A673 (cell line): ENCODE measurements at regions not wholly inside any gene's neighbourhood (a gene's known extent, or its start where the extent isn't known, plus 50 kb on each side); places are given as distances from the start of the nearest gene placed in this dataset.
"Not testable (repeated sequence)": the region's sequence is repeated elsewhere in the genome, so short reads cannot be mapped to it uniquely, and the experiment has no call there.

Source experiments
- BruUV-seq: library from RNA; stranded (reverse); fragments of 400-500 nt; replicated peaks from 2 replicates; lab custom pipeline; 2021; lab: Mats Ljungman, UMichigan
- CTCF ChIA-PET: fragments of 300-600 bp; sonication (Branson Sonifier 250); formaldehyde crosslinking; loops from one replicate; lab custom pipeline; 2022; ENCODE audit warnings: antibody characterized with exemption; lab: Charles Lee
- POLR2A ChIA-PET: fragments of 300-600 bp; sonication (Branson Sonifier 250); formaldehyde crosslinking; loops from one replicate; lab custom pipeline; 2022; ENCODE audit warnings: antibody characterized with exemption; ENCODE audit not compliant: low non-redundant PET; lab: Charles Lee
- DNase-seq: peaks from one replicate; pipeline ENCODE4 v3.0.0-alpha.2; 2015; ENCODE audit warnings: low spot score
- H3K27ac ChIP-seq: fragments of 200-600 bp; sonication (generic); 2 replicates; pipeline ENCODE4 v1.5.1; 2016; ENCODE audit warnings: mixed run types, low read depth, mild to moderate bottlenecking, mixed read lengths, antibody characterized with exemption, low read length; ENCODE audit not compliant: poor library complexity, severe bottlenecking
- H3K27me3 ChIP-seq: fragments of 200-600 bp; sonication (generic); replicated peaks from 2 replicates; pipeline ENCODE4 v1.6.1; 2017; ENCODE audit warnings: mixed run types, low read depth, mild to moderate bottlenecking, mixed read lengths, antibody characterized with exemption, low read length; ENCODE audit not compliant: insufficient read depth, poor library complexity
- H3K36me3 ChIP-seq: fragments of 200-600 bp; sonication (generic); 2 replicates; pipeline ENCODE4 v1.6.1; 2016; ENCODE audit warnings: mixed run types, mild to moderate bottlenecking, mixed read lengths, antibody characterized with exemption, low read length; ENCODE audit not compliant: insufficient read depth, poor library complexity, severe bottlenecking
- H3K4me1 ChIP-seq: fragments of 200-600 bp; sonication (generic); 2 replicates; pipeline ENCODE4 v1.6.1; 2017; ENCODE audit warnings: mixed run types, mild to moderate bottlenecking, mixed read lengths, antibody characterized with exemption, low read length; ENCODE audit not compliant: insufficient read depth, poor library complexity, severe bottlenecking
- H3K4me3 ChIP-seq: fragments of 200-600 bp; sonication (generic); 2 replicates; pipeline ENCODE4 v1.5.1; 2016; ENCODE audit warnings: low read depth, mixed run types, mild to moderate bottlenecking, mixed read lengths, low read length; ENCODE audit not compliant: poor library complexity, severe bottlenecking
- H3K9me3 ChIP-seq: fragments of 200-600 bp; sonication (generic); 2 replicates; pipeline ENCODE4 v1.6.1; 2016; ENCODE audit warnings: mixed run types, low read depth, mild to moderate bottlenecking, mixed read lengths, antibody characterized with exemption, low read length; ENCODE audit not compliant: poor library complexity, severe bottlenecking
- EZH2 ChIP-seq: fragments of 200-600 bp; sonication (generic); IDR thresholded peaks from 2 replicates; pipeline ENCODE4 v1.6.1; 2017; ENCODE audit warnings: borderline replicate concordance, low read depth, mild to moderate bottlenecking, mixed read lengths, antibody characterized with exemption, low read length; ENCODE audit not compliant: poor library complexity, severe bottlenecking
- intact Hi-C: fragments of 100-400 bp; cut with micrococcal nuclease; formaldehyde crosslinking; loops from one replicate; pipeline ENCODE4 v1.10.0; 2022; ENCODE audit not compliant: unreplicated experiment
- TF ChIP-seq, protein P1 (sequence below): fragments of 300-800, 200-600 bp; sonication (generic); conservative IDR thresholded peaks from 2 replicates; pipeline ENCODE4 v1.5.1; 2017; ENCODE audit warnings: low read depth, mild to moderate bottlenecking, antibody characterized with exemption, low read length, moderate library complexity, mixed read lengths

DNA sequence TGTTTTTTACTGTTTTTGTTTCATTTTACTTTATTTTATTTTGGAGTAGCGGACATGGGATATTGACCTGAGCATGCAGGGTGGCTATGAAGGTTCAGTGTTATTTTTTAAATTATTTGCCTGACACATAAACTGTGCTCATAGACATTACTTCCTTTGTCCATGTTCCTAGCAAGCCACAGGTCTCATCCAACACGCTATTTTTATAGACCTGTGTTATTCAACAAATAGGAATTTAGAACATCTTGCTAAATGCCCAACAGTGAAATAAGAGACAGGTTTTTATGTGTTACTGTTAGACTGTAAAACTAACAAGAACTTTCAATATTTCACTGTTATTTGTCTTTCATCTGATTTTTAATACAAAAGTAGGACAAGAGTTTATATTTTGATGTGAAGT is 756.4 kb downstream of the KCNT2 start:
- intact Hi-C loops = no loop called here
- no TSS peak for BruUV-seq

DNA sequence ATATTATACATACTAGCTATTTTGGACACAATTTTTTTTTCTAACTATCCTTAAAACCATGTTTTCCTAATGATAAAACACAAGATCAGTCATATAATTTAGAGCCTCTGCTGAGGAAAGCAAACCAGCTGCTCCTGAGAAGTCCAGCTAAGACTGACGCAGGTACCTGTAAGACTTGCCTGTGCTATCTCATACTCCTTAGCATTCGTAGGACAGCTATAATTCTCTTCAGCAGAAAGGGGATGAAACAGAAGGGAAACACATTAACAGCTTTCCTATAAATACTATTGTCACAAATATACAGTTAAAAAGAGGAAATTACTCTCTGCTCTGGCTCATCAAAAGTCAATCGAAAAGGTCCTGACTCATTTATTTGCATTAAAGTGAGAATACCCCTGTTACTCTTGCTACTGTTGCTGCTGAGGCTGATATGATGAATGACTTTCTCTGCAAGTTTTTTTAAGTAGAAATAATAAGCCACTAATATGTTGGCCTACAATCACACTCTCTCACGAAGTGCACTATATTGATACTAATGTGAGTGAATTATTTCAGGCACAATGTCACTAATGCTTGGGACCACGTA is 757.1 kb downstream of the KCNT2 start:
- intact Hi-C loops = no loop called here
- BruUV-seq = no TSS peak
- no peak overlapping the region for H3K27ac ChIP-seq
- POLR2A ChIA-PET = no interaction called here
- CTCF ChIA-PET = no interaction called here
- H3K9me3 ChIP-seq = no peaks in the 10 kb centered on the region
- no peak for DNase-seq
- no peaks in the 10 kb centered on the region for H3K4me1 ChIP-seq
- peaks cover 8% of the 10 kb centered on the region for H3K27me3 ChIP-seq
- TF ChIP-seq EZH2 = no peak
- TF ChIP-seq, protein P1, sequence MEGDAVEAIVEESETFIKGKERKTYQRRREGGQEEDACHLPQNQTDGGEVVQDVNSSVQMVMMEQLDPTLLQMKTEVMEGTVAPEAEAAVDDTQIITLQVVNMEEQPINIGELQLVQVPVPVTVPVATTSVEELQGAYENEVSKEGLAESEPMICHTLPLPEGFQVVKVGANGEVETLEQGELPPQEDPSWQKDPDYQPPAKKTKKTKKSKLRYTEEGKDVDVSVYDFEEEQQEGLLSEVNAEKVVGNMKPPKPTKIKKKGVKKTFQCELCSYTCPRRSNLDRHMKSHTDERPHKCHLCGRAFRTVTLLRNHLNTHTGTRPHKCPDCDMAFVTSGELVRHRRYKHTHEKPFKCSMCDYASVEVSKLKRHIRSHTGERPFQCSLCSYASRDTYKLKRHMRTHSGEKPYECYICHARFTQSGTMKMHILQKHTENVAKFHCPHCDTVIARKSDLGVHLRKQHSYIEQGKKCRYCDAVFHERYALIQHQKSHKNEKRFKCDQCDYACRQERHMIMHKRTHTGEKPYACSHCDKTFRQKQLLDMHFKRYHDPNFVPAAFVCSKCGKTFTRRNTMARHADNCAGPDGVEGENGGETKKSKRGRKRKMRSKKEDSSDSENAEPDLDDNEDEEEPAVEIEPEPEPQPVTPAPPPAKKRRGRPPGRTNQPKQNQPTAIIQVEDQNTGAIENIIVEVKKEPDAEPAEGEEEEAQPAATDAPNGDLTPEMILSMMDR = no peak
- no peak overlapping the region for H3K4me3 ChIP-seq
- H3K36me3 ChIP-seq = no peaks in the 10 kb centered on the region

More for the DNA sequence above, 756.4 kb downstream of the KCNT2 start:
- no peak for TF ChIP-seq EZH2
- TF ChIP-seq, protein P1 = no peak
- Histone ChIP-seq H3K4me3 (no peak overlapping the region), H3K4me1 (no peaks in the 10 kb centered on the region), H3K27me3 (peaks cover 8% of the 10 kb centered on the region), H3K27ac (no peak overlapping the region), H3K9me3 (no peaks in the 10 kb centered on the region), H3K36me3 (no peaks in the 10 kb centered on the region)
- DNase-seq = no peak
- ChIA-PET CTCF (no interaction called here), POLR2A (no interaction called here)

DNA sequence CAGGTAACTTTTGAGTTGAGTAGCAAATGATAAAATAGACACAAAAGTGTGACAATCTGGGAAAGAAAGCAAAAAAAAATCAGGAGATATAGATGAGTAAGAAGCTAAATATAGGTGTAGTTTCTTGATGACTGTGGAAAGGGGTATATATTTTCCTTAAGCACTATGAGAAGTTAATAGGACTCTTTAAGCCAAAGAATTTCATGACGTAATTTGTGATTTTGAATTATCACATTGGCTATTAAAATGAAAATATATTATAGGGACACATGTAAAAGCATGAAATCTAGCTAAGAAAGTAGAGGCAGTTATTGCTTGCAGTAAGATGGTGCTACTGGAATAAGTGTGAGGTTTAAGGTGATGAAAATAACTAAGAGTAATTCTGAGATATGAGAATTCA is 759.1 kb downstream of the KCNT2 start:
- intact Hi-C loops = no loop called here

DNA sequence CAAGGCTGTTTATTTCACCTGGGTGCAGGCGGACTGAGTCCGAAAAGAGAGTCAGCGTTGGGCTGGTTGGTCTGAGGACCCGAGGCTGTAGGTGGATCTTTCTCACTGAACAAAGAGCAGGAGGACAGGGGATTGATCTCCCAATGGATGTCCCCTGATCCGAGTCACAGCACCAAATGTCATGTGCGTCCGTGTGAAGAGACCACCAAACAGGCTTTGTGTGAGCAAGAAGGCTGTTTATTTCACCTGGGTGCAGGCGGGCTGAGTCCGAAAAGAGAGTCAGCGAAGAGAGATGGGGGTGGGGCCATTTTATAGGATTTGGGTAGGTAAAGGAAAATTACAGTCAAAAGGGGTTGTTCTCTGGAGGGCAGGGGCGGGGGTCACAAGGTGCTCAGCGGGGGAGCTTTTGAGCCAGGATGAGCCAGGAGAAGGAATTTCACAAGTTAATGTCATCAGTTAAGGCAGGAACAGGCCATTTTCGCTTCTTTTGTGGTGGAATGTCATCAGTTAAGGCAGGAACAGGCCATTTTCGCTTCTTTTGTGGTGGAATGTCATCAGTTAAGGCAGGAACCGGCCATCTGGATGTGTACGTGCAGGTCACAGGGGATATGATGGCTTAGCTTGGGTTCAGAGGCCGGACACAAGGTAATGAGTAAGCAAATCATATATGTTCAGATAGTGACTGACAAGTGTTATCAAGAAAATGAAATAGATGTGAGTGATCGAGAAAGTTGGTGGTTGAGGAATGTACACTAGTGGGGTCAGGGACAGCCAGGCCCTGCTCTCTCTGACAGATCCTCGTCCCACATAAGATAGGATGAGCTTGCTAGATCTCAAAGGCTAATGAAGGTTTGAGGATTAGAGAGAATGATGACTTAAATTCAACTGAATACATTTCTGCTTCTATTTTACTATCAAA is 760.0 kb downstream of the KCNT2 start:
- H3K4me3 ChIP-seq, intact Hi-C loops: not testable (repeated sequence)

More for the DNA sequence above, 759.1 kb downstream of the KCNT2 start:
- Histone ChIP-seq H3K27ac (no peak overlapping the region), H3K9me3 (no peaks in the 10 kb centered on the region), H3K27me3 (peaks cover 8% of the 10 kb centered on the region), H3K4me1 (no peaks in the 10 kb centered on the region), H3K36me3 (no peaks in the 10 kb centered on the region), H3K4me3 (no peak overlapping the region)
- TF ChIP-seq EZH2 = no peak
- TF ChIP-seq, protein P1 = no peak
- ChIA-PET POLR2A (interaction anchor here (0.7 kb wide), 1 partner anchor 82 kb away, joined by 3 read pairs; no protein-coding TSS in a partner anchor), CTCF (no interaction called here)
- no TSS peak for BruUV-seq
- no peak for DNase-seq

More for the DNA sequence above, 760.0 kb downstream of the KCNT2 start:
- H3K36me3 ChIP-seq, DNase-seq, POLR2A ChIA-PET, CTCF ChIA-PET, H3K4me1 ChIP-seq, H3K27ac ChIP-seq, H3K27me3 ChIP-seq, H3K9me3 ChIP-seq, BruUV-seq: not testable (repeated sequence)
